ENCODE measurements at regions not wholly inside any gene's neighbourhood (a gene's known extent, or its start where the extent isn't known, plus 50 kb on each side); places are given as distances from the start of the nearest gene placed in this dataset.
A peak's percentile ranks its signal among the peaks of the same experiment; 100 is the strongest.

DNA sequence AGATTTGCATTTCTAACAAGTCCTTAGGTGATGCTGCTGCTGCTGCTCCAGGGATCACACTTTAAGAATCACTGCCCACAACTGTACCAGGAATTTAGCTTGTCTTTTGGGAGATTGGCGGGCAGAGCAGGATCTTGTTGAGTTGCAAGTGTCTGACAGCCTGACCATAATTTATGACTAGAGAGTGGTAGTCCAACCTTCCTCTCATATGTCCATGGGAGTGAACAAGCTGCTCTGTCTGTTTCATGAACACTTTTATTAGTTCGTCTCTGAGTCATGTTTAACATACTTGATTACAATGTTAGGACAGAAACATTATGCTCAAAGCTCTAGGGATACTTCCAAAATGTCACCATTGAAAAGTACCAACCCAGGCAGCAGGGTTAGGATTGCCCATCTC is 169.6 kb downstream of the TGFB2 start:
- Histone ChIP-seq H3F3A (ENCODE audit: insufficient read depth, low read length) (no peaks in the 10 kb centered on the region), H3K79me2 (ENCODE audit: low read length) (no peaks in the 10 kb centered on the region), H3K27me3 (replicated peaks; ENCODE audit: insufficient read depth, low read length) (no peaks in the 10 kb centered on the region), H3K4me1 (ENCODE audit: low read length) (peaks cover 19% of the 10 kb centered on the region; the same call in 1 of the 2 replicates), H3K9me2 (replicated peaks; ENCODE audit: insufficient read depth, low read length) (no peaks in the 10 kb centered on the region), H3K27ac (ENCODE audit: low read length) (no peak overlapping the region), H4K20me1 (ENCODE audit: insufficient read depth, low read length) (no peaks in the 10 kb centered on the region), H3K4me3 (ENCODE audit: low read length) (no peak overlapping the region), H2AFZ (ENCODE audit: low read length) (no peak overlapping the region), H3K4me2 (ENCODE audit: low read depth, low read length) (no peak overlapping the region), H3K36me3 (replicated peaks; ENCODE audit: insufficient read depth, low read length) (no peaks in the 10 kb centered on the region), H3K9ac (ENCODE audit: low read length) (no peak overlapping the region), H3K9me3 (replicated peaks; ENCODE audit: insufficient read depth, low read length) (no peaks in the 10 kb centered on the region)
- DNase-seq: no peak
- no peak for TF ChIP-seq EZH2phosphoT487 (IDR thresholded peaks at IDR 0.05; ENCODE audit: low read length)
- no peak for TF ChIP-seq EZH2 (optimal IDR thresholded peaks at IDR 0.05; ENCODE audit: low read depth, low read length)
- TF ChIP-seq, protein P1, sequence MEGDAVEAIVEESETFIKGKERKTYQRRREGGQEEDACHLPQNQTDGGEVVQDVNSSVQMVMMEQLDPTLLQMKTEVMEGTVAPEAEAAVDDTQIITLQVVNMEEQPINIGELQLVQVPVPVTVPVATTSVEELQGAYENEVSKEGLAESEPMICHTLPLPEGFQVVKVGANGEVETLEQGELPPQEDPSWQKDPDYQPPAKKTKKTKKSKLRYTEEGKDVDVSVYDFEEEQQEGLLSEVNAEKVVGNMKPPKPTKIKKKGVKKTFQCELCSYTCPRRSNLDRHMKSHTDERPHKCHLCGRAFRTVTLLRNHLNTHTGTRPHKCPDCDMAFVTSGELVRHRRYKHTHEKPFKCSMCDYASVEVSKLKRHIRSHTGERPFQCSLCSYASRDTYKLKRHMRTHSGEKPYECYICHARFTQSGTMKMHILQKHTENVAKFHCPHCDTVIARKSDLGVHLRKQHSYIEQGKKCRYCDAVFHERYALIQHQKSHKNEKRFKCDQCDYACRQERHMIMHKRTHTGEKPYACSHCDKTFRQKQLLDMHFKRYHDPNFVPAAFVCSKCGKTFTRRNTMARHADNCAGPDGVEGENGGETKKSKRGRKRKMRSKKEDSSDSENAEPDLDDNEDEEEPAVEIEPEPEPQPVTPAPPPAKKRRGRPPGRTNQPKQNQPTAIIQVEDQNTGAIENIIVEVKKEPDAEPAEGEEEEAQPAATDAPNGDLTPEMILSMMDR (IDR thresholded peaks at IDR 0.05; ENCODE audit: low read length): no peak

DNA sequence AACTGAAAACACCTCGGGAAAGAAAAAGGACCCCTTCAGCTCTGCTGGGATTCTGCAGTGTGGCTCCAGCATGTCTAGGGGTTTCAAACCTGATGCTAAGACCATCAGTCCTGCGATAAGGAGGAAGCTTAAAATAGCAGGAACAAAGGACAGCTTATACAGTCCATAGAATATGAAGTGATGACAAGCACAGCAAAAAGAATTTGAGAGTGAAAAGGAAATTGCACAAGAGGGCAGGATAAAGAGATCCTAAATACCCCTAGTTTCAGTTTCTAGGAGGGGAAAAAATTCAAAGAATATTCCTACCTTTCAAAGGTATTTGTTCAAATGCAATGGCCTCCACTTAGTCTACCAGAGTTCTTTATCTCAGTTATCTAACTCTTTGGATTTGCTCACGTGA is 171.4 kb downstream of the TGFB2 start:
- no peaks in the 10 kb centered on the region for H3K36me3 ChIP-seq (replicated peaks; ENCODE audit: insufficient read depth, low read length)

DNA sequence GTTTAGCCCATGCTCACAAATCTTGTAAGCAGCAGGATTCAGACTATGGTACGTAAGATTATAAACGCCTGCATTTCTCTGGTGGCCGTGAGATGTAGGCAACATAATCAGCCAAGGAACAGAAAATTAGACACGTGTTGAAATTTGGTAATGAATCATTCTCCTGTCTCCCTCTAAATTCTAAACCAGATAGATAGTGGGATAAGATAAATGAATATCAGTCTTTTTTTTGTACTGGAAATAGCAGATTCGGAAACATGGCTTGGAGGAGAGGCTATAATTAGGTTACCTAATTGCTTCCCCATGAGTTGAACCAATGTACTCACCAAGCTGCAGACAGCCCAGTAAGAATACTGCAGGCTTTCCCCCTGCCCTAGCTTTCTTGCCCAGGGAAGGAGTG is 172.3 kb downstream of the TGFB2 start:
- Histone ChIP-seq H3K9me2 (replicated peaks; ENCODE audit: insufficient read depth, low read length) (no peaks in the 10 kb centered on the region), H3K9ac (ENCODE audit: low read length) (no peak overlapping the region), H2AFZ (ENCODE audit: low read length) (no peak overlapping the region), H3K9me3 (replicated peaks; ENCODE audit: insufficient read depth, low read length) (no peaks in the 10 kb centered on the region), H3F3A (ENCODE audit: insufficient read depth, low read length) (no peaks in the 10 kb centered on the region), H3K27ac (ENCODE audit: low read length) (no peak overlapping the region), H4K20me1 (ENCODE audit: insufficient read depth, low read length) (no peaks in the 10 kb centered on the region), H3K36me3 (replicated peaks; ENCODE audit: insufficient read depth, low read length) (no peaks in the 10 kb centered on the region), H3K4me3 (ENCODE audit: low read length) (no peak overlapping the region), H3K27me3 (replicated peaks; ENCODE audit: insufficient read depth, low read length) (no peaks in the 10 kb centered on the region), H3K4me1 (ENCODE audit: low read length) (peaks cover 13% of the 10 kb centered on the region), H3K4me2 (ENCODE audit: low read depth, low read length) (no peak overlapping the region), H3K79me2 (ENCODE audit: low read length) (no peaks in the 10 kb centered on the region)
- no peak for DNase-seq
- TF ChIP-seq EZH2 (optimal IDR thresholded peaks at IDR 0.05; ENCODE audit: low read depth, low read length) (no peak), EZH2phosphoT487 (IDR thresholded peaks at IDR 0.05; ENCODE audit: low read length) (no peak)
- TF ChIP-seq, protein P1 (IDR thresholded peaks at IDR 0.05; ENCODE audit: low read length): no peak

More for the DNA sequence above, 171.4 kb downstream of the TGFB2 start:
- H3K9me2 ChIP-seq (replicated peaks; ENCODE audit: insufficient read depth, low read length): no peaks in the 10 kb centered on the region
- H3K4me1 ChIP-seq (ENCODE audit: low read length): peaks cover 13% of the 10 kb centered on the region
- H3K4me3 ChIP-seq (ENCODE audit: low read length): no peak overlapping the region
- no peaks in the 10 kb centered on the region for H3K9me3 ChIP-seq (replicated peaks; ENCODE audit: insufficient read depth, low read length)
- DNase-seq: no peak
- H3K4me2 ChIP-seq (ENCODE audit: low read depth, low read length): peak overlapping the region; percentile 2; the same call in 1 of the 2 replicates
- no peaks in the 10 kb centered on the region for H4K20me1 ChIP-seq (ENCODE audit: insufficient read depth, low read length)
- H3F3A ChIP-seq (ENCODE audit: insufficient read depth, low read length): no peaks in the 10 kb centered on the region
- H2AFZ ChIP-seq (ENCODE audit: low read length): no peak overlapping the region
- H3K9ac ChIP-seq (ENCODE audit: low read length): no peak overlapping the region
- no peaks in the 10 kb centered on the region for H3K79me2 ChIP-seq (ENCODE audit: low read length)
- H3K27ac ChIP-seq (ENCODE audit: low read length): no peak overlapping the region
- no peaks in the 10 kb centered on the region for H3K27me3 ChIP-seq (replicated peaks; ENCODE audit: insufficient read depth, low read length)
- no peak for TF ChIP-seq EZH2 (optimal IDR thresholded peaks at IDR 0.05; ENCODE audit: low read depth, low read length)
- TF ChIP-seq, protein P1 (IDR thresholded peaks at IDR 0.05; ENCODE audit: low read length): no peak
- no peak for TF ChIP-seq EZH2phosphoT487 (IDR thresholded peaks at IDR 0.05; ENCODE audit: low read length)

All from MM.1S (cell line).